ENCODE measurements at regions not wholly inside any gene's neighbourhood (a gene's known extent, or its start where the extent isn't known, plus 50 kb on each side); places are given as distances from the start of the nearest gene placed in this dataset.

GRCh38 chr16:85312174-85312573, 199.9 kb upstream of the CIBAR2 start:
- Mint-ChIP-seq H3K27ac (no peak overlapping the region), H3K4me1 (no peaks in the 10 kb centered on the region), H3K4me3 (no peak overlapping the region), H3K9me3 (no peaks in the 10 kb centered on the region), H3K27me3 (peaks cover 4% of the 10 kb centered on the region), H3K36me3 (ENCODE audit: low read depth) (no peaks in the 10 kb centered on the region)
- ATAC-seq (replicated peaks): no peak

DNA sequence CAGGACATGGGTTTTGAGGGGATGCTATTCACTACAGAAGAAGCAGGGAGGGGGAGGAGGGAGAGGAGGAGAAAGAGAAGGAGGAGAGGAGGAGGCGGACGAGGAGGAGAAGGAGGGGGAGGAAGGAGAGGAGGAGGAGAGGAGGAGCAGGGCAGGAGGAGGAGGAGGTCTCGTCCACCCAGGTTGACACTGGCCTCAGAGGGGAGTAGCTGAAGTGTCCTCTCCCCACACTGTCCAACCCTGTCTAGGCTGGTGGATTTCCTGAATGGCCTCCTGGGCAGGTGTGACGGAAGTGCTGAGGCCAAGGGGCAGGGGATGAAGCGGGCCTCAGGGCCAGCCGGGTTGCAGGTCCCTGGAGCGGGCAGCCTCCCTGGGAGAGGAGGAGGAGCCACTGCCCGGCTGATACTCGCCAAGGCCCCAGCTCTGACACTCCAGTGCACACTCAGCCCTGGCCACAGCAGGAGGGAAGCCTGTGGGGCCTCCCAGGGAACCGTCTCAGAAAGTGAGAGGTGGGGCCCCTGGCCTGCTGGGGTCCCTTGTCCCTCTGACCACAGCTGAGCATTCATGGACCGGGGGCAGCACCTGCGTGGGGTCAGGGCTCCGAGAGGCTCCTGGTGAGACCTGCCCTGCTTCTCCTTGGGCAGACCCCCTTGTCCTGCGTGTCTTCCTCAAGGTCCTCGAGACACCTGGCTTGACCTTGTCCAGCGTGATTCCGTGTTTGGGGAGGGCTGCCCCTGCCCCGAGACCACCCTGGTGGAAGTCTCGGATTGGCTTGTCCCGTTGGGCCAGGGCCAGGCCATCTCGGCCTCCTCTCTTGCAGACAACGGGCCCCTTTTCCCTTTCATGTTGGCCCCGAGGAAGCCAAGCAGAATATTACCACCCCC, 200.6 kb upstream of the CIBAR2 start:
- Mint-ChIP-seq H3K36me3 (ENCODE audit: low read depth) (no peaks in the 10 kb centered on the region), H3K9me3 (no peaks in the 10 kb centered on the region), H3K27me3 (peaks cover 4% of the 10 kb centered on the region), H3K27ac (no peak overlapping the region), H3K4me3 (no peak overlapping the region), H3K4me1 (no peaks in the 10 kb centered on the region)
- no peak for ATAC-seq (replicated peaks)

GRCh38 chr16:85313526-85314301, 201.4 kb upstream of the CIBAR2 start:
- H3K27ac Mint-ChIP-seq: no peak overlapping the region

DNA sequence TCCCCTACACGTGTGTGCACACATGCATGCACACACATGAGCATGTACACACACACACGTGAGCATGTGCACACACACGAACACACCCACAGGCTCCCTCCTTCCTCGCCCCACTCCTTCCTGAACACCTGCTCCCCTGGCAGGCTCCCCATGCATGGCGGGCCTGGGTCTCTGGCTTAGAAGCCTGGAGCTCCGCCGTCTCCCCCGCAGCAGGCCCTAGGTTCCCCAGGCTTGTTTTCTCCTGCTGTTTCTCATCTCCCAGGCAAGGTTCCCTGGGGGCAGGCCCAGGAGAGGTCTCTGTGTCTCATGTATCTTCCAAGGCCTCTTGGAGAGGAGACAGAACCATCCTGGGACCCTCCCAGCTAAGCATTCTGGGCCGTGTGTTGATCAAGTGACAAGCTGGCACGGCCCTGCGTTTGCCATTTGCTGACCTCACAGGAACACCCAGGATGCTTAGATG, 202.3 kb upstream of the CIBAR2 start:
- Mint-ChIP-seq H3K4me3 (no peak overlapping the region), H3K27ac (no peak overlapping the region), H3K36me3 (ENCODE audit: low read depth) (no peaks in the 10 kb centered on the region), H3K9me3 (no peaks in the 10 kb centered on the region), H3K4me1 (no peaks in the 10 kb centered on the region), H3K27me3 (peaks cover 4% of the 10 kb centered on the region)
- ATAC-seq (replicated peaks): no peak

More at GRCh38 chr16:85313526-85314301, 201.4 kb upstream of the CIBAR2 start:
- Mint-ChIP-seq H3K27me3 (peaks cover 4% of the 10 kb centered on the region), H3K4me3 (no peak overlapping the region), H3K4me1 (no peaks in the 10 kb centered on the region), H3K9me3 (no peaks in the 10 kb centered on the region), H3K36me3 (ENCODE audit: low read depth) (no peaks in the 10 kb centered on the region)
- no peak for ATAC-seq (replicated peaks)

DNA sequence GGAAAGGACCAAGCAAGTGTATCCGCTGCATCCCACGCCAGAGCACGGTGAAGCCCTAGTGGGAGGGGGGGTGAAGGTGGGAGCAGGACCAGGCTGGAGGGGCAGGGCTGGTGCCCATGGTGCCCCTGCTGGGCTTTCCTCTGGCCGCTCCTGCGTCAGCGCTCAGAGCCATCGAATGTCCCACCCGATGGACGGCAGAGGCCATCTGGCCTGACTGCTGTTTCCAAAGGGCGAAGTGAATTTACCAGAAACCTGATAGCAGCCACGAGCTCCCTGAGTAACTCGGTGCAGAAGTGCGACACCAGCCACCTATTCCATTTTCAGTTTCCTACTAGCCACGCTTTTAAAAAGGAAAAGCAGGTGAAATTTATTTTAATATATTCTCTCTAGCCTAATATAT, 203.6 kb upstream of the CIBAR2 start:
- no peaks in the 10 kb centered on the region for H3K4me1 Mint-ChIP-seq
- ATAC-seq (replicated peaks): no peak
- no peak overlapping the region for H3K4me3 Mint-ChIP-seq
- H3K27me3 Mint-ChIP-seq: peaks cover 4% of the 10 kb centered on the region
- H3K27ac Mint-ChIP-seq: no peak overlapping the region
- no peaks in the 10 kb centered on the region for H3K36me3 Mint-ChIP-seq (ENCODE audit: low read depth)
- H3K9me3 Mint-ChIP-seq: no peaks in the 10 kb centered on the region

DNA sequence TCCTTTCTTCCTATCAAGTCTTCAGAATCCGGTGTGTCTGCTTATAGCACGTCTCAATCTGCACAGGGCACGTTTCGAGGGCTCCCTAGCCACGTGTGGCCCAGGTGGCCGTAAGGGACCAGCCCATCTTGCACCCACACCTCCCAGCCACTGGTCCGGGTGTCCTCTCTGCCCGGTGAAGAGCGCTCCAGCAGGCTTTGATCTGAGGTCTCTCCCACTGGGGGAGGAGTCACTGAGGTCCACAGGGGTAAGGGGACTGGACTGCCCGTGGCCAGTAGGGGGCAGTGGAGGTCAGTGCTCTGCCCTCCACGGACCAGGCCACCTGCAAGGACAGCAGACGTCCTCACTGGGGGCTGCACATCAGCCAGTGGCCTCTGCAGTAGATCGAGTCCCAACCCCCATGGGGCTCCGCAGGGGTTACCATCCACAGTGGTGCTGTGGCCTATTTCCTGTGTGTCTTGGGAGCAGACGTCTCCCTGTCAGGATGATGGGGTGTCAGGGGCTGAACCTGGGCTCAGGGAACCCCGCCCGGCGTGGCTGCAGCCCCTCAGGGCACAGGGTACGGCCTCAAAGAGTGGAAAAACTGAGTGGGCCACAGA, 204.1 kb upstream of the CIBAR2 start:
- H3K4me1 Mint-ChIP-seq: no peaks in the 10 kb centered on the region
- no peaks in the 10 kb centered on the region for H3K36me3 Mint-ChIP-seq (ENCODE audit: low read depth)
- no peak overlapping the region for H3K4me3 Mint-ChIP-seq
- no peaks in the 10 kb centered on the region for H3K9me3 Mint-ChIP-seq
- ATAC-seq (replicated peaks): peak; percentile 83
- peaks cover 4% of the 10 kb centered on the region for H3K27me3 Mint-ChIP-seq
- H3K27ac Mint-ChIP-seq: no peak overlapping the region

GRCh38 chr16:85316944-85317343, 204.7 kb upstream of the CIBAR2 start:
- Mint-ChIP-seq H3K4me1 (no peaks in the 10 kb centered on the region), H3K9me3 (no peaks in the 10 kb centered on the region), H3K27me3 (peaks cover 4% of the 10 kb centered on the region), H3K27ac (no peak overlapping the region), H3K36me3 (ENCODE audit: low read depth) (no peaks in the 10 kb centered on the region), H3K4me3 (no peak overlapping the region)
- no peak for ATAC-seq (replicated peaks)

DNA sequence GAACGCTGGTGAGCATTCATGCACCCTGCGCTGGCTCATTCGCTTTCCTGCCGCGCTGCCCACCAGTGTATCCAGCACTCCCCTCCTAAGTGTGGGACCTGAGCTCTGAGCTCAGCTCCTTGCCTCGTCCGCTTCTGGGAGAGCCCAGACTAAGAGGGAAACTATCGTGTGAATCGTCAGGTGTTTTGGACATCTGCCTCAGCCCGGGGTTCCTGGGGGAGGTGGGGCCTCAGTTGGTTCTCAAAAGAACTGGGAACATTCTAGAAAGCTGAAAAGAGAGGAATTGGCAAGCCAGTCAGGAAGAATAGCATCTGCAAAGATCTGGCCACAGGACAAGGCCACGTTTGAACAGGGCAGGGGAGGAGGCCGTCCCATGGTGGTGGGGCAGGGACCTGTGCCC, 205.4 kb upstream of the CIBAR2 start:
- Mint-ChIP-seq H3K9me3 (no peaks in the 10 kb centered on the region), H3K4me1 (no peaks in the 10 kb centered on the region), H3K4me3 (no peak overlapping the region), H3K36me3 (ENCODE audit: low read depth) (no peaks in the 10 kb centered on the region), H3K27ac (no peak overlapping the region), H3K27me3 (no peaks in the 10 kb centered on the region)
- no peak for ATAC-seq (replicated peaks)

GRCh38 chr16:85319208-85319983, 207.1 kb upstream of the CIBAR2 start:
- H3K36me3 Mint-ChIP-seq (ENCODE audit: low read depth): no peaks in the 10 kb centered on the region
- H3K4me3 Mint-ChIP-seq: no peak overlapping the region
- ATAC-seq (replicated peaks): no peak
- H3K9me3 Mint-ChIP-seq: no peaks in the 10 kb centered on the region
- H3K27me3 Mint-ChIP-seq: no peaks in the 10 kb centered on the region
- H3K4me1 Mint-ChIP-seq: no peaks in the 10 kb centered on the region
- no peak overlapping the region for H3K27ac Mint-ChIP-seq

GRCh38 chr16:85319984-85320440, 207.7 kb upstream of the CIBAR2 start:
- H3K27ac Mint-ChIP-seq: no peak overlapping the region
- H3K27me3 Mint-ChIP-seq: no peaks in the 10 kb centered on the region
- ATAC-seq (replicated peaks): no peak
- H3K4me3 Mint-ChIP-seq: no peak overlapping the region
- no peaks in the 10 kb centered on the region for H3K36me3 Mint-ChIP-seq (ENCODE audit: low read depth)
- H3K9me3 Mint-ChIP-seq: no peaks in the 10 kb centered on the region
- no peaks in the 10 kb centered on the region for H3K4me1 Mint-ChIP-seq

GRCh38 chr16:85320677-85321385, 208.6 kb upstream of the CIBAR2 start:
- no peaks in the 10 kb centered on the region for H3K27me3 Mint-ChIP-seq
- H3K4me3 Mint-ChIP-seq: no peak overlapping the region
- no peaks in the 10 kb centered on the region for H3K36me3 Mint-ChIP-seq (ENCODE audit: low read depth)
- no peaks in the 10 kb centered on the region for H3K9me3 Mint-ChIP-seq
- ATAC-seq (replicated peaks): no peak
- no peak overlapping the region for H3K27ac Mint-ChIP-seq
- no peaks in the 10 kb centered on the region for H3K4me1 Mint-ChIP-seq

GRCh38 chr16:85321509-85322271, 209.4 kb upstream of the CIBAR2 start:
- H3K4me1 Mint-ChIP-seq: no peaks in the 10 kb centered on the region
- ATAC-seq (replicated peaks): no peak
- H3K9me3 Mint-ChIP-seq: no peaks in the 10 kb centered on the region

More at GRCh38 chr16:85321509-85322271, 209.4 kb upstream of the CIBAR2 start:
- no peaks in the 10 kb centered on the region for H3K27me3 Mint-ChIP-seq
- no peak overlapping the region for H3K4me3 Mint-ChIP-seq
- H3K36me3 Mint-ChIP-seq (ENCODE audit: low read depth): no peaks in the 10 kb centered on the region
- no peak overlapping the region for H3K27ac Mint-ChIP-seq
